PFSK-1 (cell line): ENCODE measurements at regions not wholly inside any gene's neighbourhood (a gene's known extent, or its start where the extent isn't known, plus 50 kb on each side); places are given as distances from the start of the nearest gene placed in this dataset.

ENCODE experiments used
- FOXP2 ChIP-seq: optimal IDR thresholded peaks from 2 replicates; pipeline ENCODE3; 2011; ENCODE audit warnings: borderline replicate concordance, control low read depth, inconsistent platforms; ENCODE audit not compliant: insufficient read depth; ENCODE audit errors: extremely low read length, extremely low read depth
- POLR2AphosphoS5 ChIP-seq: IDR thresholded peaks from 2 replicates; pipeline ENCODE4 v1.6.1; 2012; ENCODE audit warnings: low read depth, mild to moderate bottlenecking, control low read depth, low read length, moderate library complexity
- REST ChIP-seq, 2 experiments: IDR thresholded peaks; 2 replicates each; pipeline versions ENCODE4 v1.6.1 to v1.8.0; 2011 to 2012; ENCODE audit warnings: low read depth in 2 of 2, low read length in 2 of 2, control low read depth in 1 of 2, inconsistent platforms in 1 of 2, mild to moderate bottlenecking in 1 of 2, moderate library complexity in 1 of 2; ENCODE audit not compliant: insufficient read depth in 1 of 2
- SIN3A ChIP-seq: IDR thresholded peaks from 2 replicates; pipeline ENCODE4 v1.6.1; 2012; ENCODE audit warnings: mild to moderate bottlenecking, low read length, moderate library complexity, borderline replicate concordance; ENCODE audit not compliant: insufficient read depth
- TAF1 ChIP-seq: IDR thresholded peaks from 2 replicates; pipeline ENCODE4 v1.6.1; 2012; ENCODE audit warnings: low read length, control low read depth, borderline replicate concordance; ENCODE audit not compliant: insufficient read depth

GRCh38 chr15:61374848-61375247, 145.7 kb upstream of the RORA start:
- TF ChIP-seq TAF1 (no peak), SIN3A (no peak), POLR2AphosphoS5 (no peak), FOXP2 (no peak), REST (IDR thresholded peaks at IDR 0.05; ENCODE audit: insufficient read depth in 1 of 2, low read depth in 2 of 2, low read length in 2 of 2) (no peak)

GRCh38 chr15:61367953-61368352, 138.9 kb upstream of the RORA start:
- TF ChIP-seq REST (IDR thresholded peaks at IDR 0.05; ENCODE audit: insufficient read depth in 1 of 2, low read depth in 2 of 2, low read length in 2 of 2): no peak
- no peak for TF ChIP-seq POLR2AphosphoS5
- TF ChIP-seq SIN3A: no peak
- TF ChIP-seq FOXP2: no peak
- TF ChIP-seq TAF1: no peak

DNA sequence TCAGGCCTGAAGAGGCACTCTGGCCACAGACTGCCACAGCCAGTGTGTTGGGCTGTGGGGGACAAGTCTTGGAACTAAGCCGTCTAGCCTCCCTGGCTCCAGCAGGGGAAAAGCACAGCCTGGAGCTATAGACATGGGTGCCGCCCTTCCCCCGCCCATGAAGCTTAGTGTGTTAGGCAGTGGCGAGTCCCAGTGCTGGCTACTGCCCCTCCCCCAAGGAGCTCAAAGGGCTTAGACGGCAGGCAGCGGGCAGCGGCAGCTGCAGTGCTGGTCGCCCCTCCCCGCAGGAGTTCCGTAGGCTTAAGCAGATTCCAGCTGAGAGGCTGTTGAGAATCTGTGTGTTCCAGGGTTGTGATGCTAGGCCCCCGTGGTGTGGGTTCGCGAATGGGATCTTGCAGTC, 135.8 kb upstream of the RORA start:
- TF ChIP-seq SIN3A (no peak), REST (IDR thresholded peaks at IDR 0.05; ENCODE audit: insufficient read depth in 1 of 2, low read depth in 2 of 2, low read length in 2 of 2) (no peak), FOXP2 (no peak), POLR2AphosphoS5 (no peak), TAF1 (no peak)

DNA sequence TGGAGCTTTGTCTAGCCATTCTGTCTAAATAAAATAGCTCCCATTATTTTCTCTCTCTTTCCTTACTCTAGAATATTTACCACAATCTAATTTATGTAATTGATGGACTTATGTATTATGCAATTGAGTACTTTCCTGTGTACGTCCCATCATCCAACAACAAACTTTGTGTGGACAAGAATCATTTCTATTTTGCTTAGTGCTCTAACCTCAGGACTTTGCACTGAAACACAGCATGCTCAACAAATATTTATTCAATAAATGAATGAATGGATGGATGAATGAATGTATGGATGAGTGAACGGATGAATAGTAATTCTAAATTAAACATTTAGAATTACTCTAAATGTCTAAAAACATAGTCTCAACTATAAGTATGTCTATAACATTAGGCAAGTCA, 115.2 kb upstream of the RORA start:
- TF ChIP-seq POLR2AphosphoS5 (no peak), TAF1 (no peak), SIN3A (no peak), FOXP2 (no peak), REST (IDR thresholded peaks at IDR 0.05; ENCODE audit: insufficient read depth in 1 of 2, low read depth in 2 of 2, low read length in 2 of 2) (no peak)

- TF ChIP-seq REST (IDR thresholded peaks at IDR 0.05; ENCODE audit: insufficient read depth in 1 of 2, low read depth in 2 of 2, low read length in 2 of 2) (no peak), POLR2AphosphoS5 (no peak), TAF1 (no peak), SIN3A (no peak), FOXP2 (no peak)
Measured at GRCh38 chr15:61342390-61342789, 113.3 kb upstream of the RORA start.
